Gastroesophageal sphincter (tissue), 4 donors: ENCODE measurements at regions not wholly inside any gene's neighbourhood (a gene's known extent, or its start where the extent isn't known, plus 50 kb on each side); places are given as distances from the start of the nearest gene placed in this dataset.

ENCODE experiments used
- ATAC-seq: fragments of 150-250 bp; one replicate; pipeline ENCODE4 v1.9.1; 2016; ENCODE audit warnings: mild to moderate bottlenecking, moderate library complexity
- H3K27ac ChIP-seq, 4 donors: fragments of 200-600 bp; sonication (generic) in 3 of 4; 1 replicate in 3 of 4; 2 replicates in 1 of 4; pipeline ENCODE4 v1.5.1; 2016 to 2019
- H3K27me3 ChIP-seq: fragments of 200-600 bp; sonication (generic); one replicate; pipeline ENCODE4 v1.5.1; 2019
- H3K36me3 ChIP-seq, 2 donors: fragments of 200-600 bp; sonication (generic); one replicate each; pipeline ENCODE4 v1.5.1; 2019; ENCODE audit warnings: control low read depth in 1 of 2
- H3K4me1 ChIP-seq, 3 donors: fragments of 200-600 bp; sonication (generic); 1 replicate in 2 of 3; 2 replicates in 1 of 3; pipeline ENCODE4 v1.5.1; 2016 to 2019; ENCODE audit warnings: control low read depth in 2 of 3
- H3K4me3 ChIP-seq, 2 donors: fragments of 200-600 bp; sonication (generic); one replicate each; pipeline ENCODE4 v1.5.1; 2019; ENCODE audit warnings: mild to moderate bottlenecking in 1 of 2, moderate library complexity in 1 of 2
- H3K9me3 ChIP-seq, 3 donors: fragments of 200-600 bp; sonication (generic); one replicate each; pipeline ENCODE4 v1.5.1; 2017 to 2019; ENCODE audit warnings: control low read depth in 2 of 3
- EP300 ChIP-seq: sonication (generic); formaldehyde crosslinking; IDR thresholded peaks from one replicate; pipeline ENCODE4 v1.6.1; 2017; ENCODE audit warnings: antibody characterized with exemption, mild to moderate bottlenecking
- POLR2A ChIP-seq, 2 donors: fragments of 450-650 bp; IDR thresholded peaks; one replicate each; pipeline ENCODE4 v1.6.1; 2017; ENCODE audit warnings: antibody characterized with exemption in 2 of 2, mild to moderate bottlenecking in 2 of 2, moderate library complexity in 1 of 2
- POLR2AphosphoS5 ChIP-seq: sonication (generic); formaldehyde crosslinking; IDR thresholded peaks from one replicate; pipeline ENCODE4 v1.6.1; 2017; ENCODE audit warnings: antibody characterized with exemption
- WGBS, 2 donors: methylation state at CpG; one replicate each; pipeline ENCODE4 v1.1.5; 2018; ENCODE audit warnings: low coverage in 1 of 2; 5-methylcytosine and 5-hydroxymethylcytosine counted together
- TF ChIP-seq, protein P1 (sequence below), 4 experiments: fragments of 200-600 bp in 2 of 4; fragments of 450-650 bp in 2 of 4; sonication (generic) in 1 of 4; IDR thresholded peaks; one replicate each; pipeline ENCODE4 v1.5.1; 2017 to 2019; ENCODE audit warnings: antibody characterized with exemption in 4 of 4, mild to moderate bottlenecking in 2 of 4, moderate library complexity in 2 of 4

DNA sequence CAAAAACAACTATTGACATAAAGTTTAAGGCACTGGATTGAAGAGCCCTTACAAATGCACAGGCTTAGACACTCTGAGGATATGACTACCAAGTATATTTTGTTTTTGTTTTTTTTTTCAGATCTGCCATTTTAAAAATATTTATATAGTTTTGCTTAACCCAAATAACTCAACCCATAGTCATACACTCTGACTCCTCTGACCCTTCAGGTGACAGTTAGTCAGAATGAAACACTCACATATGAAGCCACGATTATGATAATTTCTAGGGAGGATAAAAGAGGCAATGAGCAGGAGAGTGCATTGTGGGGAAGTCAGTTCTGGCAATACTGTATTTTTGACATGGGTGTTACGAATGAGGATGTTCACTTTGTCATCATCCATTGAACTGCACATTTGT, 774.7 kb downstream of the MECOM start:
- Histone ChIP-seq H3K27me3 (no peaks in the 10 kb centered on the region), H3K36me3 (no peaks in the 10 kb centered on the region), H3K4me1 (peaks cover 0 to 12% (median 0%) of the 10 kb centered on the region in 3 donors), H3K4me3 (no peak overlapping the region), H3K27ac (no peak overlapping the region), H3K9me3 (no peaks in the 10 kb centered on the region)
- WGBS, 2 donors = 87 to 92% methylated on average over 2 of the region's 2 CpGs
- TF ChIP-seq EP300 (no peak), POLR2AphosphoS5 (no peak), POLR2A (IDR thresholded peaks at IDR 0.05) (no peak)
- TF ChIP-seq, protein P1, sequence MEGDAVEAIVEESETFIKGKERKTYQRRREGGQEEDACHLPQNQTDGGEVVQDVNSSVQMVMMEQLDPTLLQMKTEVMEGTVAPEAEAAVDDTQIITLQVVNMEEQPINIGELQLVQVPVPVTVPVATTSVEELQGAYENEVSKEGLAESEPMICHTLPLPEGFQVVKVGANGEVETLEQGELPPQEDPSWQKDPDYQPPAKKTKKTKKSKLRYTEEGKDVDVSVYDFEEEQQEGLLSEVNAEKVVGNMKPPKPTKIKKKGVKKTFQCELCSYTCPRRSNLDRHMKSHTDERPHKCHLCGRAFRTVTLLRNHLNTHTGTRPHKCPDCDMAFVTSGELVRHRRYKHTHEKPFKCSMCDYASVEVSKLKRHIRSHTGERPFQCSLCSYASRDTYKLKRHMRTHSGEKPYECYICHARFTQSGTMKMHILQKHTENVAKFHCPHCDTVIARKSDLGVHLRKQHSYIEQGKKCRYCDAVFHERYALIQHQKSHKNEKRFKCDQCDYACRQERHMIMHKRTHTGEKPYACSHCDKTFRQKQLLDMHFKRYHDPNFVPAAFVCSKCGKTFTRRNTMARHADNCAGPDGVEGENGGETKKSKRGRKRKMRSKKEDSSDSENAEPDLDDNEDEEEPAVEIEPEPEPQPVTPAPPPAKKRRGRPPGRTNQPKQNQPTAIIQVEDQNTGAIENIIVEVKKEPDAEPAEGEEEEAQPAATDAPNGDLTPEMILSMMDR (IDR thresholded peaks at IDR 0.05) = no peak
- no peak for ATAC-seq

DNA sequence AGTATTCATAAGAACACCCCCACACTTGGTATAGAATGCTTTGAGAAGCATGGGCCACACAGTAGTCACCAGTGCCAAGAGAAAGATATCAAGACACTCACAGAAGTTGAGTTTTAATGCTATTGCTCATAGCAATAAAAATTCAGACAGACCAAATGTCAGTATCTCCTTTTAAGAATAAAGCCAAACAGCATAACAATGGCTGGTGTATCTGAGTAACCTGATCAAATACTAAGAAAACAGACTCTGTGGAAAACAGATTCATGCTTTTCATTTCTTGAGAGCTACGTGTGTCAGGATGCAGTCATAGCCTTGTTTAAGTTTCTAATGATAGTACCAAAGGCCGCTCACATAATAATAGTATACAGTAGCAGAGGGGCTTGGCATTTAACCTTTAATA, 778.5 kb downstream of the MECOM start:
- Histone ChIP-seq H3K4me3 (no peak overlapping the region), H3K4me1 (peaks cover 0 to 12% (median 0%) of the 10 kb centered on the region in 3 donors), H3K27ac (no peak overlapping the region), H3K9me3 (no peaks in the 10 kb centered on the region), H3K36me3 (no peaks in the 10 kb centered on the region), H3K27me3 (no peaks in the 10 kb centered on the region)
- ATAC-seq = no peak
- WGBS, 2 donors = 50 to 100% methylated on average over 2 of the region's 2 CpGs
- TF ChIP-seq EP300 (no peak), POLR2A (IDR thresholded peaks at IDR 0.05) (no peak), POLR2AphosphoS5 (no peak)
- TF ChIP-seq, protein P1 (IDR thresholded peaks at IDR 0.05) = no peak

DNA sequence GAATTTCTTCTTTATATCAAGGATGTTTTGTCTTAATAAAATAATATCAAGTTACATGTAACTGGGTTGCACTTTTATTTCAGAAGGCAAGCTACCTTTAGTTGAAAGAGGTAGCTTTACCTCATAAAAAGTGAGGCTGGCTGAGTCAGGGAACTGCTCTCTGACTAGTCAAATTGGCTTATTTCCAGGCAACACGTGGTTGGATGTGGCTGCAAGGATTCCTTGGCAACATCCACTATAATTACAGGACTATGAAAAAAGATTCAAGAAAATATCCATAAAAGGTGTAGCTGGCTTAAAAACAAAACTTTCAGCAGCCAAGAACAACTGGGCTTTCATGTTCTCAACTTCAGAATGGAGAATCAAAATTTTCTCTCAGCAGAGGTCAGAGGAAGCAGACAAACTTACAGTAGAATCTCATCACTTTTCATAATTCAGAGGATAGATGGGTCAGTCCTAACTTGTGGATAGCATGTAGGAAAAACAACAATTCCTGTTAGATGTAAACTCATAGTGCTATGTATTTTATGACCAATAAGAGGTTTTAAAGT, 779.1 kb downstream of the MECOM start:
- Histone ChIP-seq H3K36me3 (no peaks in the 10 kb centered on the region), H3K4me3 (no peak overlapping the region), H3K4me1 (peaks cover 0 to 12% (median 0%) of the 10 kb centered on the region in 3 donors), H3K9me3 (no peaks in the 10 kb centered on the region), H3K27ac (no peak overlapping the region), H3K27me3 (no peaks in the 10 kb centered on the region)
- ATAC-seq = peak; percentile 69
- WGBS, 2 donors = 0% methylated on average over 1 of the region's 1 CpG
- TF ChIP-seq, protein P1 (IDR thresholded peaks at IDR 0.05) = no peak
- TF ChIP-seq EP300 (no peak), POLR2A (IDR thresholded peaks at IDR 0.05) (no peak), POLR2AphosphoS5 (peak; percentile 19)

DNA sequence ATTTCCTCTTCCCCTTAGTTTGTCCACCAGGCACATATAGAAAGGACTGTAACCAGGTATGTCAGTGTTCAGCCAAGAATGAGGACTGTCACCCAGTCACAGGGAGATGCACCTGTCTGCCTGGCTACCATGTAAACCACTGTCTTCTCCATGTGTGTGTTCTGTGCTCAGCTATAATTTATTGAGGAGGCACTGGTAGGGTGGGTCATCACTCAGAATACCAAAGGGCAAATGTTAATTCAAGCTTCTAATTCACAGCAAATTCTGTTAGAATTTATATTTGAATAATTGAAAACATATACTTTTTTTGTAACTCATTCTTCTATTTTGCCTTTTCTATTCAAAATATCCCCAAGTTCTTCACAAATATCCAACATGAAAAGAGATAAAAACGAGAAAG, 780.4 kb downstream of the MECOM start:
- 0 to 47% methylated on average over 1 of the region's 1 CpG for WGBS, 2 donors
- H3K36me3 ChIP-seq = no peaks in the 10 kb centered on the region
- H3K4me1 ChIP-seq = peaks cover 0 to 12% (median 0%) of the 10 kb centered on the region in 3 donors
- no peak for ATAC-seq
- no peaks in the 10 kb centered on the region for H3K9me3 ChIP-seq
- no peak overlapping the region for H3K27ac ChIP-seq
- TF ChIP-seq, protein P1 (IDR thresholded peaks at IDR 0.05) = no peak
- no peak overlapping the region for H3K4me3 ChIP-seq
- H3K27me3 ChIP-seq = no peaks in the 10 kb centered on the region

DNA sequence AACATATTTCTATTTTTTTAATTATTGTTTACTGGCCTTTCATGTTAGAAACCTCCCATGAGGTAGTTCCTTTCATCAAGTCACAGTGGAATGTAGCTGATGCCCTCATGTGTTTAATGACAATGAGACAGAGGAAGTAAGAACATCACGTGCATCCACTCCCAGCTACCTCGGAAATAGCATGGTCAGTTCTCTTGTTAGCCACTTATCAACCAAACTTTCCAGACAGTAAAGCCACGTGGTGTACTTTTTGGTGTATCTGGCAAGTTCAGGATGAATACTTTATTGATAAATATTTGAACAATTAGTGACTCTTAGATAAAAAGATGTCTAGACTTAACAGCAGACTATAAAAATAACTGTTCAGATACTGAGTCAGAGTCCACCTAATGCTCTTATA, 781.7 kb downstream of the MECOM start:
- no peak for TF ChIP-seq POLR2A (IDR thresholded peaks at IDR 0.05)
- TF ChIP-seq EP300 = no peak
- TF ChIP-seq, protein P1 (IDR thresholded peaks at IDR 0.05) = no peak
- no peak for TF ChIP-seq POLR2AphosphoS5
- H3K4me1 ChIP-seq = peaks cover 0 to 12% (median 0%) of the 10 kb centered on the region in 3 donors
- no peak overlapping the region for H3K27ac ChIP-seq
- H3K36me3 ChIP-seq = no peaks in the 10 kb centered on the region
- WGBS, 2 donors = 37 to 79% methylated on average over 3 of the region's 3 CpGs
- ATAC-seq = no peak
- H3K27me3 ChIP-seq = no peaks in the 10 kb centered on the region
- H3K9me3 ChIP-seq = no peaks in the 10 kb centered on the region
- H3K4me3 ChIP-seq = no peak overlapping the region
